22Rv1 (cell line): ENCODE measurements at regions not wholly inside any gene's neighbourhood (a gene's known extent, or its start where the extent isn't known, plus 50 kb on each side); places are given as distances from the start of the nearest gene placed in this dataset.

ENCODE experiments used
- ZFX ChIP-seq: fragments of 450-650 bp; IDR thresholded peaks from 2 replicates; pipeline ENCODE4 v1.6.1; 2017; ENCODE audit warnings: antibody characterized with exemption, borderline replicate concordance
- TF ChIP-seq, protein P1 (sequence below): fragments of 450-650 bp; IDR thresholded peaks from 2 replicates; pipeline ENCODE4 v1.5.1; 2017; ENCODE audit warnings: mild to moderate bottlenecking

DNA sequence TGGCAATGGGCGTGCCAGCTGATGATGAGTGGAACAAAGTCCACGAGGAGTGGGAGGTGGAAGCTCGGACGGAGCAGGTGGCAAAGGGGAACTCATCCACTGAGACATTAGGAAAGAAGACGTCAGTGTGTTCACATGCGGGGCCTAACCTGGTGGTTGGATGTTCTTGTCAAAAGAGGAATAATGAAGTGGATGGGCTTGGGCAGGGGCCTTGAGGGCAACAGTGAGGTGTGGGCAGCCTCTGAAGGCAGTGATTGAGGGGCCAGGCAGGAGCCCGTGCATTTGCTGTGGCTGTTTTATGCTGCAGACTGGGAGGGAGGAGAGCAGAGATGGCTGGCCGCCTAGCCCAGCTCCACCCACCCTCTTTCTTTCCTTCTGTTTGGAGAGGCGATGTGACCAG lies 74.5 kb downstream of the LRRC30 start:
- TF ChIP-seq, protein P1, sequence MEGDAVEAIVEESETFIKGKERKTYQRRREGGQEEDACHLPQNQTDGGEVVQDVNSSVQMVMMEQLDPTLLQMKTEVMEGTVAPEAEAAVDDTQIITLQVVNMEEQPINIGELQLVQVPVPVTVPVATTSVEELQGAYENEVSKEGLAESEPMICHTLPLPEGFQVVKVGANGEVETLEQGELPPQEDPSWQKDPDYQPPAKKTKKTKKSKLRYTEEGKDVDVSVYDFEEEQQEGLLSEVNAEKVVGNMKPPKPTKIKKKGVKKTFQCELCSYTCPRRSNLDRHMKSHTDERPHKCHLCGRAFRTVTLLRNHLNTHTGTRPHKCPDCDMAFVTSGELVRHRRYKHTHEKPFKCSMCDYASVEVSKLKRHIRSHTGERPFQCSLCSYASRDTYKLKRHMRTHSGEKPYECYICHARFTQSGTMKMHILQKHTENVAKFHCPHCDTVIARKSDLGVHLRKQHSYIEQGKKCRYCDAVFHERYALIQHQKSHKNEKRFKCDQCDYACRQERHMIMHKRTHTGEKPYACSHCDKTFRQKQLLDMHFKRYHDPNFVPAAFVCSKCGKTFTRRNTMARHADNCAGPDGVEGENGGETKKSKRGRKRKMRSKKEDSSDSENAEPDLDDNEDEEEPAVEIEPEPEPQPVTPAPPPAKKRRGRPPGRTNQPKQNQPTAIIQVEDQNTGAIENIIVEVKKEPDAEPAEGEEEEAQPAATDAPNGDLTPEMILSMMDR, result no peak
- TF ChIP-seq ZFX, result no peak
